NCI-H146 (cell line): ENCODE measurements at regions not wholly inside any gene's neighbourhood (a gene's known extent, or its start where the extent isn't known, plus 50 kb on each side); places are given as distances from the start of the nearest gene placed in this dataset.
"Not testable (repeated sequence)": the region's sequence is repeated elsewhere in the genome, so short reads cannot be mapped to it uniquely, and the experiment has no call there.

Experiments used
- DNase-seq: peaks from one replicate; lab custom pipeline; 2025; lab: John Stamatoyannopoulos, UW

DNA sequence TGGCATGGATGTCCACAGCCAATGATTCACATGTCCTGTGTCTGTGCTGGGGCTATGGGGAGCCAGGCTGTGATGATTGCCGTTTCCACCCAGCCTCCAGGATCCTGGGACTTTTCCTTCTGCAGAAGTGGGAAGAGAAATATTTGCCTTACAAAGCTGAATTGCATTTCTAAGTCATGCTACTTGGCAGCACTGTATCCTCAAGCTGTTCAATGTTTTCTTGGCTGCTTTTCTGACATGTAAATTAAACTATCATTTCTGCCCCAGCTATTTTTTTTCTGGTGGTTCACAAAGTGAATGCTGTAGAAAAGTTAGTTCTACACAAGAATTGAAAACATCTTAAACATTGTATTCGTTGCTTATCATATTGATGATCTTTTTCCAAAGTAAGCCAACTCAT is 51.9 kb upstream of the TCERG1L start:
- no peak for DNase-seq

DNA sequence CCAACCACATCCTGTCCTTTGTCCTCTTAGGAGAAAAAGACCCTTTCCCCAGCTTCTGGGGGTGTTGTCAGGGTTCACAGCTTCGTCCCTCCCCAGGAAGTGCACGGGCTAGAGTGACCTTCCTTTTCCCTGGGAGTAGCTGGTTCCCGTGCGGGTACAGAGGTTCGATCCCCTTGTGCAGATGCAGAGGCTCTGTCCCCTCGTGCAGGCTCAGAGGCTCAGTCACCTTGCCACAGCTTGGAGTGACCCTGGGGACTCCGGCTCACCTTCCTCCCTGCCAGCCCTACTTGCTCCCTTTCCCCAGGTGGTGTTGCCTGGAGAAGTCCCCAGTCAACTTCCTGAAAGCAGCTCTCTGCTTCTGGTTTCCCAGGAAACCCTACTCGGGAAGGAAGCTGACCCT is 60.0 kb upstream of the TCERG1L start:
- DNase-seq = no peak

DNA sequence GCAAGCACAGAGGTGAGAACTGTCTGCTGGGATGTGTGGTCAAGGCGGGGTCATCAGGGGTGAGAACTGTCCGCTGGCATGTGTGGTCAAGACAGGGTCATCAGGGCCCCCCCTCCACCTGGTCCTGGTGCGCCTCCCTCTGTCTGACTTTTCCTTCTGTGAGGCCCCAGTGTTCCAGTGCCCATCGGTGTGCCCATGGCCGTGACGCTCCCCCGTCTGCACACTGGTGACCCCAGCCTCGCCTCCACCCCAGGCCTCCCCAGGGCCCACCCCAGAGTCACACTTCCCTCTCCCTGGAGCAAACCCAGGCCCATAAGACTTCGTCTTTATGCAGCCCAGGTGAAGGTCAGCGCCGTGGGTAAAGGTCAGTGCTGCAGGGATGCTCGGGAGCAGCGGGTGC is 70.1 kb upstream of the TCERG1L start:
- DNase-seq = no peak

GRCh38 chr10:131385161-131385872 is 73.8 kb upstream of the TCERG1L start:
- not testable (repeated sequence) for DNase-seq

GRCh38 chr10:131387018-131387529 is 75.6 kb upstream of the TCERG1L start:
- DNase-seq = no peak

DNA sequence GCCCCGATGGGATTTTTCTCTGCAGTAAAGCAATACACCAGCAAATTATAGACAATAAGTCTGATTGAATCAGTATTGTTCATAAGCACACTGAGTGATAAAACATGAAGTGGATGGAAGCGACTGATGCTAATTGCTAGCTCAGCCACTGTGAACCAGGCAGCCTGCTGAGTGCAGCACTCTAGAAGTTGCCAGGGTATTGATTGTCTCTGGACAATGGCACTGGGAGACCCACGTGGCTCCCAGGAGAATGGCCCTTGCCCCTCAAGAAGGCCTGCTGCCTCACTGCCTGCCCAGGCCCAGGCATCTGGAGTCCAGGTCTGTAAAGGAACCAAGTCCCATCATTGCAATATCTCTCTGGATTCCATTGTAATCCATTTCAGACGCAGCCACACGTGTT is 80.4 kb upstream of the TCERG1L start:
- no peak for DNase-seq

GRCh38 chr10:131396121-131397050 is 84.9 kb upstream of the TCERG1L start:
- no peak for DNase-seq

GRCh38 chr10:131398166-131398565 is 86.6 kb upstream of the TCERG1L start:
- DNase-seq = no peak

GRCh38 chr10:131399981-131400380 is 88.5 kb upstream of the TCERG1L start:
- DNase-seq = no peak

GRCh38 chr10:131400513-131400912 is 89.0 kb upstream of the TCERG1L start:
- DNase-seq = no peak

GRCh38 chr10:131402771-131403650 is 91.5 kb upstream of the TCERG1L start:
- no peak for DNase-seq

DNA sequence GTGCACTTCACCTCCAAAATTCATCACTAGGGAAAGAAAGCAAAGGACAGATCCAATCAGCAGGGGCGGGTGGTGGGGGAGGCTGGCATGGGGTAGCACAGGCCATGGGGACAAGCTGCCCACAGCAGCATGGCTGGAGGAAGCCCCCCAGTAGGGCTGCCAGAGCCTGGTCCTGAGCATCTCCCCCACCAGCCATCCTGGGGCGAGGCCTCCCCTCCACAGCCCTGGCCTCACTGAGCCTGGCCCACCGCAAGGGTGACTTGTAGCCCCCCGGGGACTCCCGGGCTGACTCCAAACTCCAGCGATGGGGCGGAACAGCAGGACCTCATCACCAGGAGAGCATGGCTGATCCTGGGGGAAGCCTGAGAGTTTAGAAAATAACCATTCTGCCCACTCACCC is 92.4 kb upstream of the TCERG1L start:
- no peak for DNase-seq

GRCh38 chr10:131404886-131405285 is 93.4 kb upstream of the TCERG1L start:
- DNase-seq = no peak

DNA sequence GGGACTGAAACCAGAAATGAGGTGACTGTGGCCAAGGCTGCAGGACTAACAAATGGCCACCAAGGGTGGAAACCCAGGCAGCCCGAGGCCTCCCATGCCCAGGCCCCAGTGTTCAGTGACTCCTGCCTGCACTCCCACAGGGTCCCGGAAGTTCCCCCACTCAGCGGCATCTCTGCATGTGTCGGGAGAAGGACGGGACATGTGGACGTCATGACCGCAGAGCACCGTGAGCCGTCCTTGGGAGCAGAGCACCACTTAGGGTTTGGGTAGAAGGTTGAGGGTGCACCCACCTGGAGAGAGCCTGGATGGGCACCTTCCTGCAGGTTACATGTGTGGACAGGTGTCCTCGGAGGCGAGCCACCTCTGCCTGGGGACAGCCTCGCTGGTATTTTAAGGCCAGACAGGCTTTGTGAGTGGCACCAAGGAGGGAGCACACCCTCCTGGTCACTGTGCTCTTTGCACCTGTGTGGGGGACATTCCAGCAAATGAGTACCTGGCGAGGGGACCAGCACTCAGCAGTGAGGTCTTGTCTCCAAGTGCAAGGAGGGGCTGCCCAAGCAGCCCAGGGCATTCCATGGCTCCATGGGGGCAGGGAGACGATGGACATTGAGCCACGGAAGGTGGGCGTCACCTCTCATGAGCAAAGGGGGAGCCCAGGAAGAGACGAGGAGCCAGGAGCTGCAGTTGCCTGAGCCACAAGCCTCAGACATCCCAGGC is 95.3 kb upstream of the TCERG1L start:
- no peak for DNase-seq

GRCh38 chr10:131418681-131419080 is 107.2 kb upstream of the TCERG1L start:
- no peak for DNase-seq

- no peak for DNase-seq
Observed at GRCh38 chr10:131419797-131420196, 108.3 kb upstream of the TCERG1L start.

GRCh38 chr10:131420867-131421266 is 109.3 kb upstream of the TCERG1L start:
- DNase-seq = no peak

DNA sequence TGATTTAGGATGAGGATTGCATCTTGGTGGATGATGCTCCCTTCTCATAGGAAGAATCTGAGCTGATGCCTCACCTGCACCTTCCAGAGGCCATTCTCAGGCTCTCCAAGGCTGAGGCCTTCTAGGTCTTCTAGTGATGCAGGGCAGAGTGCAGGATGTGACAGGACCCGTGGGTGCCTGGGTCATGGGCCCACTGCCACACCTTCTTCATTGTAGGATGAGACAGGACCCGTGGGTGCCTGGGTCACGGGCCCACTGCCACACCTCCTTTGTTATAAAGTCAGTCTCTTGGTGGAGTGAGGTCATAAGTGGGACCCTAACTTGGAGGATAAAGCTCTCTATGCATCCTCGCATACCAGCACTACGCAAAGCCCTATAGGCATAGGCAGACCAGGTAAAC is 109.9 kb upstream of the TCERG1L start:
- DNase-seq = no peak

GRCh38 chr10:131422731-131423130 is 111.2 kb upstream of the TCERG1L start:
- DNase-seq = no peak

DNA sequence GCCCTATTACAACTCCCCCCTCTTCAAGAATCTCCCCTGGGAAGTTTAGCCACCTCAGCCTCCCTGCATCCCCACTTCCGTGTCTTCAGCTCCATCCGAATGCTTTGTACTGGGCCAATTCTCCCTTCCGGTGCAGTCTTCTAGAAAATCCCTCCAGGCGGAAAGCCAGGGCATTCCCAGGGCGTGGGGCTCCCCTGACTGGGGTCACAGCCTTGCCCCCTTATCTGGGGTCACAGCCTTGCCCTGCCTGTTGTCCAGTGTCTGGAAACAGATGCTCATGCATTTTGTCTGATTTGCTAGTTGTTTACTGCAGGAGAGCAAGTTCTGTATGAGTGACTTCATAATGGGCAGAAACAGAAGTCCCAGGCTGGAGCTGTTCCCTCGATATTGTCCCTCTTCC is 112.5 kb upstream of the TCERG1L start:
- DNase-seq = no peak

GRCh38 chr10:131424836-131425491 is 113.4 kb upstream of the TCERG1L start:
- no peak for DNase-seq
